Epithelial cell of esophagus (primary cell): ENCODE measurements at regions not wholly inside any gene's neighbourhood (a gene's known extent, or its start where the extent isn't known, plus 50 kb on each side); places are given as distances from the start of the nearest gene placed in this dataset.
A peak's percentile ranks its signal among the peaks of the same experiment; 100 is the strongest.

Source experiments
- DNase-seq: peaks from one replicate; pipeline ENCODE4 v3.0.0; 2010; ENCODE audit warnings: low read depth
- H3K4me3 ChIP-seq: 2 replicates; pipeline ENCODE4 v1.5.1; 2011; ENCODE audit warnings: mild to moderate bottlenecking, low read length, control low read depth
- CTCF ChIP-seq: IDR thresholded peaks from 2 replicates; pipeline ENCODE4 v1.5.1; 2011; ENCODE audit warnings: low read depth, mild to moderate bottlenecking, low read length, control low read depth, inconsistent platforms; ENCODE audit not compliant: insufficient read depth; ENCODE audit errors: missing control alignments

GRCh38 chr5:21173036-21173435, 1185.0 kb upstream of the CDH18 start:
- no peak for DNase-seq
- no peak for TF ChIP-seq CTCF
- H3K4me3 ChIP-seq = no peak overlapping the region

GRCh38 chr5:21171038-21171437, 1183.0 kb upstream of the CDH18 start:
- no peak overlapping the region for H3K4me3 ChIP-seq
- no peak for DNase-seq
- TF ChIP-seq CTCF = no peak

GRCh38 chr5:21168557-21168956, 1180.6 kb upstream of the CDH18 start:
- TF ChIP-seq CTCF = no peak
- DNase-seq = no peak
- no peak overlapping the region for H3K4me3 ChIP-seq

GRCh38 chr5:21165344-21165743, 1177.3 kb upstream of the CDH18 start:
- no peak overlapping the region for H3K4me3 ChIP-seq
- no peak for TF ChIP-seq CTCF
- DNase-seq = no peak

- no peak for TF ChIP-seq CTCF
- no peak for DNase-seq
- H3K4me3 ChIP-seq = no peak overlapping the region
Observed at GRCh38 chr5:21164425-21164824, 1176.4 kb upstream of the CDH18 start.

GRCh38 chr5:21159510-21160059, 1171.6 kb upstream of the CDH18 start:
- H3K4me3 ChIP-seq = no peak overlapping the region
- TF ChIP-seq CTCF = no peak
- DNase-seq = peak; percentile 62

GRCh38 chr5:21154526-21154925, 1166.5 kb upstream of the CDH18 start:
- no peak for TF ChIP-seq CTCF
- peak; percentile 52 for DNase-seq
- no peak overlapping the region for H3K4me3 ChIP-seq
